A673 (cell line): ENCODE measurements at regions not wholly inside any gene's neighbourhood (a gene's known extent, or its start where the extent isn't known, plus 50 kb on each side); places are given as distances from the start of the nearest gene placed in this dataset.

Source experiments
- EZH2 ChIP-seq: fragments of 200-600 bp; sonication (generic); IDR thresholded peaks from 2 replicates; pipeline ENCODE4 v1.6.1; 2017; ENCODE audit warnings: borderline replicate concordance, low read depth, mild to moderate bottlenecking, mixed read lengths, antibody characterized with exemption, low read length; ENCODE audit not compliant: poor library complexity, severe bottlenecking
- TF ChIP-seq, protein P1 (sequence below): fragments of 300-800, 200-600 bp; sonication (generic); conservative IDR thresholded peaks from 2 replicates; pipeline ENCODE4 v1.5.1; 2017; ENCODE audit warnings: low read depth, mild to moderate bottlenecking, antibody characterized with exemption, low read length, moderate library complexity, mixed read lengths

DNA sequence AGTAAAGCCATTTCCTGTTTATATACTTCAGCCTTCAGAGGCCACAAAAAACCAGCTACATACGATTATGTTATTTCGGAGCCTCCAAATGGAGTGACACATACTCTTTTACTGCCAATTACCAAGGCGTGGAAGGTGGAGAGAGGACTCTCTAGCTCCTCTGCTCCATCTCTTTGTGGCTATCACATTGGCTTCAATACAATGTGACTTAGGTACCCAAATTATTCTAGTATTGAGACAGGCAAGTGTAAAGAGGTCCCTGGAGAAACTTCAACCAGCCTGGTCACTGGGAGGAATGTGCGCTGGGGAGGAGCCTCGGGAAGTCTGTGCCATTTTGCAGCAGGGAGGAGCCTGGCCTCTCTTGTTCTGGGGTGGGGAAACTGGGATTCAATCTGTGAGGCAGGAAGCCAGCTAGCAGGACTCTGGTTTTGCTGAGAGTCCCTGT lies 85.8 kb upstream of the TAS2R1 start:
- TF ChIP-seq, protein P1, sequence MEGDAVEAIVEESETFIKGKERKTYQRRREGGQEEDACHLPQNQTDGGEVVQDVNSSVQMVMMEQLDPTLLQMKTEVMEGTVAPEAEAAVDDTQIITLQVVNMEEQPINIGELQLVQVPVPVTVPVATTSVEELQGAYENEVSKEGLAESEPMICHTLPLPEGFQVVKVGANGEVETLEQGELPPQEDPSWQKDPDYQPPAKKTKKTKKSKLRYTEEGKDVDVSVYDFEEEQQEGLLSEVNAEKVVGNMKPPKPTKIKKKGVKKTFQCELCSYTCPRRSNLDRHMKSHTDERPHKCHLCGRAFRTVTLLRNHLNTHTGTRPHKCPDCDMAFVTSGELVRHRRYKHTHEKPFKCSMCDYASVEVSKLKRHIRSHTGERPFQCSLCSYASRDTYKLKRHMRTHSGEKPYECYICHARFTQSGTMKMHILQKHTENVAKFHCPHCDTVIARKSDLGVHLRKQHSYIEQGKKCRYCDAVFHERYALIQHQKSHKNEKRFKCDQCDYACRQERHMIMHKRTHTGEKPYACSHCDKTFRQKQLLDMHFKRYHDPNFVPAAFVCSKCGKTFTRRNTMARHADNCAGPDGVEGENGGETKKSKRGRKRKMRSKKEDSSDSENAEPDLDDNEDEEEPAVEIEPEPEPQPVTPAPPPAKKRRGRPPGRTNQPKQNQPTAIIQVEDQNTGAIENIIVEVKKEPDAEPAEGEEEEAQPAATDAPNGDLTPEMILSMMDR: no peak
- TF ChIP-seq EZH2: no peak
